ENCODE measurements at regions not wholly inside any gene's neighbourhood (a gene's known extent, or its start where the extent isn't known, plus 50 kb on each side); places are given as distances from the start of the nearest gene placed in this dataset.

- Histone ChIP-seq H3K27me3 (ENCODE audit: control insufficient read depth, insufficient read depth, low read length) (no peaks in the 10 kb centered on the region), H3K36me3 (ENCODE audit: control insufficient read depth, insufficient read depth, low read length) (peaks cover 1% of the 10 kb centered on the region), H3K9me3 (ENCODE audit: control insufficient read depth, insufficient read depth, low read depth, low read length) (no peaks in the 10 kb centered on the region), H3K79me2 (ENCODE audit: control insufficient read depth, insufficient read depth, low read length) (no peaks in the 10 kb centered on the region), H3K9ac (ENCODE audit: insufficient read depth, low read length) (no peak overlapping the region), H3K4me3 (replicated peaks in 1 of 4; ENCODE audit: control extremely low read depth in 1 of 4, insufficient read depth in 1 of 4, low read depth in 3 of 4, low read length in 4 of 4) (no peak overlapping the region), H3K4me2 (ENCODE audit: extremely low read depth, insufficient read depth, low read length) (no peak overlapping the region), H2AFZ (ENCODE audit: low read length) (no peak overlapping the region), H3K4me1 (ENCODE audit: control insufficient read depth, extremely low read depth, insufficient read depth, low read length) (no peaks in the 10 kb centered on the region), H3K27ac (ENCODE audit: insufficient read depth, low read length) (no peak overlapping the region), H4K20me1 (ENCODE audit: control insufficient read depth, extremely low read depth, insufficient read depth, low read length) (no peaks in the 10 kb centered on the region)
- DNase-seq (ENCODE audit: low read depth in 2 of 2): peak in 1 of 2 donors; percentile 13
- TF ChIP-seq, protein P1, sequence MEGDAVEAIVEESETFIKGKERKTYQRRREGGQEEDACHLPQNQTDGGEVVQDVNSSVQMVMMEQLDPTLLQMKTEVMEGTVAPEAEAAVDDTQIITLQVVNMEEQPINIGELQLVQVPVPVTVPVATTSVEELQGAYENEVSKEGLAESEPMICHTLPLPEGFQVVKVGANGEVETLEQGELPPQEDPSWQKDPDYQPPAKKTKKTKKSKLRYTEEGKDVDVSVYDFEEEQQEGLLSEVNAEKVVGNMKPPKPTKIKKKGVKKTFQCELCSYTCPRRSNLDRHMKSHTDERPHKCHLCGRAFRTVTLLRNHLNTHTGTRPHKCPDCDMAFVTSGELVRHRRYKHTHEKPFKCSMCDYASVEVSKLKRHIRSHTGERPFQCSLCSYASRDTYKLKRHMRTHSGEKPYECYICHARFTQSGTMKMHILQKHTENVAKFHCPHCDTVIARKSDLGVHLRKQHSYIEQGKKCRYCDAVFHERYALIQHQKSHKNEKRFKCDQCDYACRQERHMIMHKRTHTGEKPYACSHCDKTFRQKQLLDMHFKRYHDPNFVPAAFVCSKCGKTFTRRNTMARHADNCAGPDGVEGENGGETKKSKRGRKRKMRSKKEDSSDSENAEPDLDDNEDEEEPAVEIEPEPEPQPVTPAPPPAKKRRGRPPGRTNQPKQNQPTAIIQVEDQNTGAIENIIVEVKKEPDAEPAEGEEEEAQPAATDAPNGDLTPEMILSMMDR (conservative IDR thresholded peaks at IDR 0.05 in 1 of 2, IDR thresholded peaks at IDR 0.05 in 1 of 2; ENCODE audit: low read depth in 1 of 2, low read length in 2 of 2): no peak
- TF ChIP-seq EZH2 (IDR thresholded peaks at IDR 0.05; ENCODE audit: low read length, missing control alignments): no peak
These were observed 118.9 kb upstream of the NHSL1 start for GRCh38 chr6:138618168-138618567.

DNA sequence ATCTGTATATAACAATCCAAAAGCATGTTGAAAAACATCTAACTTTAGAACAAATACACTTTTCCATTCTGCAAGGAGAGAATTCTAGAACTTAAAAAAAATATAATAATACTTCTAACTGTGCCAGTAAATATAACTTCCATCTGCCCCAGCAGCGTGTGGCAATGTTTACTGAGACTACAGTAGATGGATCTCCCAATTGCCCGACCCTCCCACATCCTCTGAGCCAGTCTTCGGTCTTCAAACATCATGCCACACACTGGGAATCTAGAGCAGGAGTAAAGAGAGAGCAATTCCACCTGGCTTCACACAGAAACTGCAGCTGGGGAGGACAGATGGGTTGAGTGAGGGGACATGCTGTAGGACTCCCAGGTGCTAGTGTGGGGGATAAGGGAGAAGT lies 121.3 kb upstream of the NHSL1 start:
- no peak for TF ChIP-seq EZH2 (IDR thresholded peaks at IDR 0.05; ENCODE audit: low read length, missing control alignments)
- TF ChIP-seq, protein P1 (conservative IDR thresholded peaks at IDR 0.05 in 1 of 2, IDR thresholded peaks at IDR 0.05 in 1 of 2; ENCODE audit: low read depth in 1 of 2, low read length in 2 of 2): no peak
- H3K79me2 ChIP-seq (ENCODE audit: control insufficient read depth, insufficient read depth, low read length): no peaks in the 10 kb centered on the region
- H3K27ac ChIP-seq (ENCODE audit: insufficient read depth, low read length): no peak overlapping the region
- H3K9me3 ChIP-seq (ENCODE audit: control insufficient read depth, insufficient read depth, low read depth, low read length): no peaks in the 10 kb centered on the region
- no peaks in the 10 kb centered on the region for H3K4me1 ChIP-seq (ENCODE audit: control insufficient read depth, extremely low read depth, insufficient read depth, low read length)
- no peak overlapping the region for H3K4me3 ChIP-seq (replicated peaks in 1 of 4; ENCODE audit: control extremely low read depth in 1 of 4, insufficient read depth in 1 of 4, low read depth in 3 of 4, low read length in 4 of 4)
- H3K36me3 ChIP-seq (ENCODE audit: control insufficient read depth, insufficient read depth, low read length): peaks cover 1% of the 10 kb centered on the region
- no peaks in the 10 kb centered on the region for H3K27me3 ChIP-seq (ENCODE audit: control insufficient read depth, insufficient read depth, low read length)
- no peak for DNase-seq (ENCODE audit: low read depth in 2 of 2)
- no peak overlapping the region for H3K4me2 ChIP-seq (ENCODE audit: extremely low read depth, insufficient read depth, low read length)
- H4K20me1 ChIP-seq (ENCODE audit: control insufficient read depth, extremely low read depth, insufficient read depth, low read length): no peaks in the 10 kb centered on the region
- no peak overlapping the region for H3K9ac ChIP-seq (ENCODE audit: insufficient read depth, low read length)
- H2AFZ ChIP-seq (ENCODE audit: low read length): no peak overlapping the region

DNA sequence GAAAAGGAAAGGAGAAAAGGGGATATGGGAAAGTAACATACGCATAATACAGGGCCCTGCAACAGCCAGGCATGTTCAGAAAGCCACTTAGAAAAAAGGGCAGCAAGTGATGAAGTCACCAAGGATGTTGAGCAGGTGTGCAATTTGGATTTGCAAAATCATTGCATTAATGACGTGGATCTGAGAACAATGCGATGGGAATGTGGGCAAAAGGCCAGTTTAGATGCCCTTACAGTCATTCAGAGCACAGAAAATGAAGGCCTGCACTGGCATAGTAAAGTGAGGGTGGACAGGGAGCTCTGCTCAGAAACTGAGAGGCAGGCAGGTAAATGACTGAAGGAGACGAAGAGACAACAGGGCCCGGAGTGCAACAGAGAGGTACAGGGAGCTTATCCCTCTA lies 123.7 kb upstream of the NHSL1 start:
- H3K36me3 ChIP-seq (ENCODE audit: control insufficient read depth, insufficient read depth, low read length): no peaks in the 10 kb centered on the region
- no peaks in the 10 kb centered on the region for H3K9me3 ChIP-seq (ENCODE audit: control insufficient read depth, insufficient read depth, low read depth, low read length)
- no peak overlapping the region for H3K4me3 ChIP-seq (replicated peaks in 1 of 4; ENCODE audit: control extremely low read depth in 1 of 4, insufficient read depth in 1 of 4, low read depth in 3 of 4, low read length in 4 of 4)
- TF ChIP-seq EZH2 (IDR thresholded peaks at IDR 0.05; ENCODE audit: low read length, missing control alignments): no peak
- TF ChIP-seq, protein P1 (conservative IDR thresholded peaks at IDR 0.05 in 1 of 2, IDR thresholded peaks at IDR 0.05 in 1 of 2; ENCODE audit: low read depth in 1 of 2, low read length in 2 of 2): no peak
- no peaks in the 10 kb centered on the region for H3K4me1 ChIP-seq (ENCODE audit: control insufficient read depth, extremely low read depth, insufficient read depth, low read length)
- no peak overlapping the region for H3K4me2 ChIP-seq (ENCODE audit: extremely low read depth, insufficient read depth, low read length)
- no peaks in the 10 kb centered on the region for H4K20me1 ChIP-seq (ENCODE audit: control insufficient read depth, extremely low read depth, insufficient read depth, low read length)
- no peak overlapping the region for H2AFZ ChIP-seq (ENCODE audit: low read length)
- DNase-seq (ENCODE audit: low read depth in 2 of 2): peak in 1 of 2 donors; percentile 39
- no peak overlapping the region for H3K27ac ChIP-seq (ENCODE audit: insufficient read depth, low read length)
- H3K79me2 ChIP-seq (ENCODE audit: control insufficient read depth, insufficient read depth, low read length): no peaks in the 10 kb centered on the region
- H3K27me3 ChIP-seq (ENCODE audit: control insufficient read depth, insufficient read depth, low read length): no peaks in the 10 kb centered on the region
- no peak overlapping the region for H3K9ac ChIP-seq (ENCODE audit: insufficient read depth, low read length)
